GM13976 (cell line): ENCODE measurements at regions not wholly inside any gene's neighbourhood (a gene's known extent, or its start where the extent isn't known, plus 50 kb on each side); places are given as distances from the start of the nearest gene placed in this dataset.
A peak's percentile ranks its signal among the peaks of the same experiment; 100 is the strongest.

Experiments used
- DNase-seq: peaks from one replicate; pipeline ENCODE4 v3.0.0; 2012; ENCODE audit warnings: low spot score
- in situ Hi-C: fragments of 300-500 bp; cut with MboI; formaldehyde crosslinking; loops from one replicate; pipeline ENCODE4 v1.12.0; 2022; ENCODE audit warnings: low sequenced_read_pairs, mixed read lengths, inconsistent platforms; ENCODE audit not compliant: unreplicated experiment
- TF ChIP-seq, protein P1 (sequence below): IDR thresholded peaks from 2 replicates; pipeline ENCODE4 v1.5.1; 2012; ENCODE audit warnings: borderline replicate concordance, mild to moderate bottlenecking; ENCODE audit not compliant: insufficient read depth; ENCODE audit errors: extremely low read depth, missing control alignments, control extremely low read depth

DNA sequence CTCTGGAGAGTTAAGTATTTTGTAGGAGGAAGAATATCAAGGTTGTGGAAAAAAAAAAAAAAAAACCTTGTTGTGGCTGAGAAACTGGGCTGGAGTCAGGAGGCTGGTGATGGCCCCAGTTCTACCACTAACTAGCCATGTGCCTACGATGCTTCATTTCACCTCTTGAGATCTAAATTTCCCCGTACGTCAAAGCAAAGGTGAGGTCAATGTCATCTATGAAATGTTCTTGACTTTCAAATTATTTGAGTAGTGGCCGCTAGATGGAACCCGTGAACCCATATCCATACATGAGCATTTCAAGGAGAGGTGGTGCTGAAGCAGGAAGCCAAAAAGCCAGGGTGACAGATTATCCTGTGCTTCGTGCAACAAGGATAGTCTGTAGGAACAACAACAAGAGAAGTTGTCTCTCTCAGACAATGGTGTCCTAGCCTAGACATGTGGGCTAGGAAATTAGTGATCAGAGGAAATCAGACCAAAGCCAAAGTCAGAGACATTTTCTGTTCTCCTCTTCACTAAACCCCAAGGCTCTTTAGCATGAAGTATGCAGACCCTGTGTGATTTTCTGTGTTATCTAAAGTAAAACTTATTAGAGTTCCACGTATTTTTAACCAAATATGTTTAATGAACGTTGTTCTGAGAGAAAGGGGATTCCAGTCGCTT, 95.5 kb upstream of the ETV6 start:
- in situ Hi-C loops: loop anchor here (10.0 to 25.0 kb wide), 2 partner anchors 191 to 783 kb away; no protein-coding TSS in a partner anchor
- peak; percentile 71 for DNase-seq
- TF ChIP-seq, protein P1, sequence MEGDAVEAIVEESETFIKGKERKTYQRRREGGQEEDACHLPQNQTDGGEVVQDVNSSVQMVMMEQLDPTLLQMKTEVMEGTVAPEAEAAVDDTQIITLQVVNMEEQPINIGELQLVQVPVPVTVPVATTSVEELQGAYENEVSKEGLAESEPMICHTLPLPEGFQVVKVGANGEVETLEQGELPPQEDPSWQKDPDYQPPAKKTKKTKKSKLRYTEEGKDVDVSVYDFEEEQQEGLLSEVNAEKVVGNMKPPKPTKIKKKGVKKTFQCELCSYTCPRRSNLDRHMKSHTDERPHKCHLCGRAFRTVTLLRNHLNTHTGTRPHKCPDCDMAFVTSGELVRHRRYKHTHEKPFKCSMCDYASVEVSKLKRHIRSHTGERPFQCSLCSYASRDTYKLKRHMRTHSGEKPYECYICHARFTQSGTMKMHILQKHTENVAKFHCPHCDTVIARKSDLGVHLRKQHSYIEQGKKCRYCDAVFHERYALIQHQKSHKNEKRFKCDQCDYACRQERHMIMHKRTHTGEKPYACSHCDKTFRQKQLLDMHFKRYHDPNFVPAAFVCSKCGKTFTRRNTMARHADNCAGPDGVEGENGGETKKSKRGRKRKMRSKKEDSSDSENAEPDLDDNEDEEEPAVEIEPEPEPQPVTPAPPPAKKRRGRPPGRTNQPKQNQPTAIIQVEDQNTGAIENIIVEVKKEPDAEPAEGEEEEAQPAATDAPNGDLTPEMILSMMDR: peak; percentile 16

DNA sequence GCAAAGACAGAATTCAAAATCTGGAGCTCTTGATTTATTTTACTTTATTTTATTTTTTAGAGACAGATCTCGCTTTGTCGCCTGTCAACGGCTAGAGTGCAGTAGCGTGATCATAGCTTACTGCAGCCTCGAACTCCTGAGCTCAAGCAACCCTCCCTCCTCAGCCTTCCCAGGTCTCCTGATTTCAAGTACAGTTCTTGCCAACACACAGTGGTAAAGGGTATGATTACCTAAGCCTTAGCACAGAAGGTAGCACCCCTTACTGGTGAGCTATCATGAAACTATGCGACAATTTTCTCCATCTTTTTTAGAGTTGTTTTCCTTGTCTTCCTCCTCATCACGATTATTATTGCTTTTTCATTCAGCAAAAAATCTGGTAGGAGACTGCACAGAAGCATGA, 94.3 kb upstream of the ETV6 start:
- TF ChIP-seq, protein P1: no peak
- in situ Hi-C loops: loop anchor here (10.0 to 25.0 kb wide), 2 partner anchors 190 to 782 kb away; no protein-coding TSS in a partner anchor
- DNase-seq: no peak

DNA sequence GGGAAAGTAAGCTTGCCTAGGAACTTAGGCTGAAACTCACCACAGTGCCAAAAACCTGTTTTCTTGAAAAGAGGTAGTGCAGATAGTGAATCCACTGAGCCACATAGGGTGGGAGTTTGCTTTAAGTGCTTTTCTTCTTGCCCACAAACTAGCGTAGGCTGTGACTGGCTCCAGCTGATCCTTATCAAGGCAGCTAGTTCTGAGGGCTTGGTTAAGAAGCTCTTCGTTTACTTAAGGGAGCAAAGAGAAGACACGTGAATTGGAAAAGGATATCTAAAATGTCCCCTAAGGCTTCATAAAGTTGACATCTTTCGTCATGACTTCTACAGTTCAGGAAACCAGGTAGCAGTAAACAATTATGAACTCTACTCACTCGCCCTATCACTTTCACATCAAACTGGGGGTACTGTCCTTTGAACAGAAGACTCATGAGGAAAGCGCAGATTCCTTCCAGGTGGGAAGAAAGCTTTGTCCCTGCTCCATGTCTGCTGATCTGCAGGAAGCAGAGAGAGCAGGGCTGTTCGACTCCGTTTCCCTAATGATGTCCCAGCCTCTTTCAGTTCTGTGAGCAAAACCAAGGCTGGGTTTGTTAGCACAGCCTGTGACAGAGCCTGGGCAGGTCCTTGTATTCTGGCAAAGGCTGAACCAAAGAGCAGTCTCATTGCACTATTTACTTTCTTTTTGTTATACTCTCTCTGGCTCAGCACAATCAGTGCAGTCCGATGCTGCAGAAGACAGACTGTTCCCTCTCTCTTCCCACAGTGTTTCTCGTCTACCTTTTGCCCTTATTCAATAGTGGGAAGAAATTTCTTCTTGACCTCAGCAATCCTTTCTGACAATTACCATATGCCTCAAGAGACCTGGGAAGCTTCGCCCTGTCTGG, 93.5 kb upstream of the ETV6 start:
- TF ChIP-seq, protein P1: no peak
- DNase-seq: no peak
- in situ Hi-C loops: loop anchor here (10.0 to 25.0 kb wide), 2 partner anchors 189 to 781 kb away; no protein-coding TSS in a partner anchor

DNA sequence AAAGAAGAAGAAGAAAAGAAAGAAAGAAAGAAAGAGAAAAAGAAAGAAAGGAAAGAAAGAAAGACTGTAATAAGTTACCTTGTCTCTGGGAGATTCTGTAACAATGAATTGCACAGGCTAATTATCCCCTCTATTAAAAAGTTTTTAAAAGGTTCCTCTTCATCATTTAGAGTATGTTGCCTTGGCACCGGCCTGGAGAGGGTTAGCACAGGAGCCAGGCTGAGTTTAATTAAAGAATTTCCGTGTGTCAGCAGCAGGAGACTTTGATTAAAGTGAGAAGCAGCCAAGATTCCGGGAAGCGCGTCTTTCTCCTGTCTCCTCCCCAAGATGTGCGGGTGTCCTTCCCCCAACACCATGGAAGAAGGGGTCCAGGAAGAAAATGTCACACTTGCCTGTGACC, 92.8 kb upstream of the ETV6 start:
- TF ChIP-seq, protein P1: no peak
- in situ Hi-C loops: loop anchor here (10.0 to 25.0 kb wide), 2 partner anchors 188 to 781 kb away; no protein-coding TSS in a partner anchor
- DNase-seq: no peak

DNA sequence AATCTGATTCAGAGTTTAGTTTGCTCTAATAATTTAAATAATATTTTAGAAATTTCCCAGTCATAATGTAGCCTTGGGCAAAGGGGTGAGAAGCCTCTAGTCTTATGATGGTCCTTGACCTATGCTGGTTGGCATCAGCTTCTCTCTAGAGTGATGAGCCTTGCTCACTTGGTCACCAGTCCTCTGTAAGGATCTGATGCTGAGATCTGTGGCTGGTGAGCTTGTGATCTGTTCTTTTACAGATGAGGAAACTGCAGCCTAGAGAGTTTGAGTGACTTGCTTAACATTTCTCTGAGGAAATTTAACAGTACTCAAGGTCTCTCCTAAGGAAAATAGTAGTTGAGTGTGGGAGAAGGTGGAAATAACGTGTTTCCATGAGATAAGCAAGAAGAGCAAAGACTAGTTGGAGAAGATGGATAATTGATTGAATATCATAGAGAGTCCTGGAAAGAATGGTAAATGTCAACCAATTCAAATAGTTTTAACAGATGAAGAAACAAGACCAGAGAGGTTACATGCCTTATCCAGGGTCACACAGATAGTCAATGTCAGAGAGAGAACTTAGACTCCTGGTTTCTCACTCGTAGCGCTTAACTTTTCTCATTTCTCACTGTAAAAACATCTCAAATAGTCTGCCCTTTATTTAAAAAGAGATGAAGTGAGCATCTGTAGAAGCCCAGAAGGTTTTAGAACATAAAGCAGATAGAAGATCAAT, 89.7 kb upstream of the ETV6 start:
- DNase-seq: no peak
- TF ChIP-seq, protein P1: no peak
- in situ Hi-C loops: loop anchor here (10.0 to 25.0 kb wide), 2 partner anchors 185 to 778 kb away; no protein-coding TSS in a partner anchor

DNA sequence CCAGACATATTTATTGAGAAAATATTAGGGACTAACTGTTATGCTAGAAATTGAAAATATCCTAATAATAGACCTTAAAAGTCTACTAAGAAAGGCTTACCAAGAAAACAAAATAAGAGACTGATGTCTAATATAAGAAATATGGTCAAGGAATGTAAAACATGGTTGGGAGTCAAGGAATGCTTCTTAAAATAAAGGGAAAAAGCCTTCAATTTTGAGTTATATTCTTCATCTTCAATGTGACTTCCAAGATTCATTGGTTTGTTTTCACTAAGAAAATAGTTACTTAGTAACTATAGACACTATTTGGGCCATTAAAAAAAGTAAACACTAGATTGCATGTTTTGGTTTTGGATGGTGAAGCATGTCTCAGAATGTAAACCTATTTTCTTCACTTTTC, 88.1 kb upstream of the ETV6 start:
- TF ChIP-seq, protein P1: no peak
- in situ Hi-C loops: loop anchor here (25.0 kb wide), 1 partner anchor 776 kb away; no protein-coding TSS in a partner anchor
- no peak for DNase-seq
